ENCODE measurements at regions not wholly inside any gene's neighbourhood (a gene's known extent, or its start where the extent isn't known, plus 50 kb on each side); places are given as distances from the start of the nearest gene placed in this dataset.

- TF ChIP-seq CTCF (IDR thresholded peaks at IDR 0.05; ENCODE audit: extremely low read depth in 1 of 2, insufficient read depth in 1 of 2, low read depth in 1 of 2, low read length in 2 of 2) (no peak), POLR2A (IDR thresholded peaks at IDR 0.05; ENCODE audit: low read depth, low read length) (no peak)
Observed at GRCh38 chr6:169918239-169918953, 167.0 kb downstream of the ERMARD start.
